ENCODE measurements at regions not wholly inside any gene's neighbourhood (a gene's known extent, or its start where the extent isn't known, plus 50 kb on each side); places are given as distances from the start of the nearest gene placed in this dataset.

DNA sequence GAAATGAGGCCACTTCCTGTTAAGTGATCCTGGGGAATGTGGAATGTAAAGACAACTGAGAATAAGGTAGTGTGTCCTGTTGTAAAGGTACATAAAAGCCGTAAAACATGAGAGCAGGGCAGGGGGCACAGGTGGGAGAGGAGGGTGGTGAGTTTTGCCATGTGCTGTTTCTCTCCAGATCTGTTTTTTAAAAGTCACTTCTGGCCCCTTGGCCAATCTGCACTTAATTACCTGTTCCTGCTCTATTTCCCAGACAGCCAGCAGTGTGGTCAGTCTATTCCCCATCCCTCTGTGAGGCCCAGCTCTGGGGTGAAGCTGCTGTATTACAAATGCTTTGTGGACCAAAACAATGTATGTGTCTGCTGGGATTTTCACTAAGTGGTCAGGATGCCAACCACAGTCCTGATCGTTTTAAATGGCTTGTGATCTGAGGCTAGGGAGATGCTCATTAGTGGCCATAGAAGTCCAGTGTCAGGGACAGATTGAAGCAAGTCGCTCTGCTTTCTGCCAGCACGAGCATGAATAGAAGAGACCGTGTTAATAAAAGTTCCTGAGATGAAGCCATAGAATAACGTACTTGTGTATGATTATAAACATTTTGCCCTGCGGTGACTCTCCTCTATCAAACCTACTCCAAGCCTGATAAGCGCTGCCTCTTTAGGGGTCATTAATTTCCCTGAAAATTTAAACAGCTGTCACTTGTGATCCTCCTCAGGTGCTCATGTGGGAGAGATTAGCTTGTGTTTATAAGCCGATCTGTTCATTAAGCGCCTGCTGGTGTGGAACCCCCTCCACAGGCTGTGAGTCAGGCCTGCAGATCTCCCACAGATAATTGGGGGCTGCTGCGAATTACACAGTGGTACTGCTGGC lies 111.8 kb upstream of the CENPW start:
- Histone ChIP-seq H2BK12ac (ENCODE audit: low read depth, low read length) (no peak overlapping the region), H4K91ac (replicated peaks; ENCODE audit: insufficient read length, low read length) (no peak overlapping the region), H4K5ac (ENCODE audit: insufficient read length, low read depth, low read length) (no peak overlapping the region), H3K9me3 (ENCODE audit: insufficient read depth in 2 of 2, low read depth in 1 of 2, low read length in 1 of 2) (no peaks in the 10 kb centered on the region), H2BK20ac (ENCODE audit: low read length) (no peak overlapping the region), H3K79me1 (ENCODE audit: low read depth, low read length) (no peaks in the 10 kb centered on the region), H2AFZ (ENCODE audit: low read length) (no peak overlapping the region), H3K4me3 (ENCODE audit: extremely low read depth in 1 of 4, insufficient read depth in 2 of 4, low read depth in 3 of 4, low read length in 4 of 4) (no peak overlapping the region), H3K27me3 (replicated peaks in 1 of 4; ENCODE audit: control insufficient read depth in 3 of 4, extremely low read depth in 1 of 4, insufficient read depth in 3 of 4, low read length in 3 of 4) (no peaks in the 10 kb centered on the region), H2AK5ac (ENCODE audit: low read depth, low read length) (no peak overlapping the region), H3K4ac (replicated peaks; ENCODE audit: insufficient read length, low read depth, low read length) (no peak overlapping the region), H2BK5ac (ENCODE audit: low read depth, low read length) (no peak overlapping the region), H3K56ac (replicated peaks; ENCODE audit: insufficient read length, low read depth, low read length) (no peak overlapping the region), H3K36me3 (ENCODE audit: control insufficient read depth in 2 of 4, insufficient read depth in 4 of 4, low read length in 3 of 4) (no peaks in the 10 kb centered on the region; a peak in 1 of 8 replicates), H3K79me2 (ENCODE audit: control insufficient read depth in 1 of 2, insufficient read depth in 2 of 2, low read length in 2 of 2) (no peaks in the 10 kb centered on the region), H3K23ac (ENCODE audit: insufficient read length) (no peak overlapping the region), H3K4me2 (ENCODE audit: insufficient read depth in 1 of 2, low read depth in 2 of 2, low read length in 2 of 2) (no peak overlapping the region), H3K18ac (ENCODE audit: extremely low read depth, low read length) (no peak overlapping the region), H2BK120ac (replicated peaks; ENCODE audit: low read depth, low read length) (no peak overlapping the region), H2BK15ac (ENCODE audit: low read length) (no peak overlapping the region), H3K9ac (replicated peaks in 1 of 4; ENCODE audit: extremely low read depth in 1 of 4, low read depth in 3 of 4, low read length in 3 of 4) (no peak overlapping the region), H3K27ac (ENCODE audit: low read depth, low read length) (no peak overlapping the region), H4K8ac (ENCODE audit: extremely low read depth, insufficient read depth, low read length) (no peak overlapping the region), H3K4me1 (replicated peaks in 1 of 4; ENCODE audit: control insufficient read depth in 3 of 4, insufficient read depth in 4 of 4, low read length in 3 of 4) (peaks cover 0 to 6% (median 0%) of the 10 kb centered on the region in 4 experiments; a peak in 2 of 7 replicates), H3K23me2 (ENCODE audit: low read depth, low read length) (no peaks in the 10 kb centered on the region), H3K14ac (ENCODE audit: insufficient read length) (no peak overlapping the region), H4K20me1 (replicated peaks in 1 of 2; ENCODE audit: control insufficient read depth in 1 of 2, insufficient read depth in 2 of 2, low read length in 2 of 2) (no peaks in the 10 kb centered on the region)
- ChIA-PET CTCF (ENCODE audit: partially characterized antibody) (interaction anchor here (1.0 kb wide), 1 partner anchor 108 kb away, joined by 3 read pairs; no protein-coding TSS in a partner anchor), POLR2A (ENCODE audit: partially characterized antibody) (no interaction called here)
- no peak for FAIRE-seq
- TF ChIP-seq RXRA (IDR thresholded peaks at IDR 0.05; ENCODE audit: insufficient read depth, low read depth, low read length) (no peak), CBX5 (IDR thresholded peaks at IDR 0.05; ENCODE audit: low read depth, low read length) (no peak)
- TF ChIP-seq, protein P1, sequence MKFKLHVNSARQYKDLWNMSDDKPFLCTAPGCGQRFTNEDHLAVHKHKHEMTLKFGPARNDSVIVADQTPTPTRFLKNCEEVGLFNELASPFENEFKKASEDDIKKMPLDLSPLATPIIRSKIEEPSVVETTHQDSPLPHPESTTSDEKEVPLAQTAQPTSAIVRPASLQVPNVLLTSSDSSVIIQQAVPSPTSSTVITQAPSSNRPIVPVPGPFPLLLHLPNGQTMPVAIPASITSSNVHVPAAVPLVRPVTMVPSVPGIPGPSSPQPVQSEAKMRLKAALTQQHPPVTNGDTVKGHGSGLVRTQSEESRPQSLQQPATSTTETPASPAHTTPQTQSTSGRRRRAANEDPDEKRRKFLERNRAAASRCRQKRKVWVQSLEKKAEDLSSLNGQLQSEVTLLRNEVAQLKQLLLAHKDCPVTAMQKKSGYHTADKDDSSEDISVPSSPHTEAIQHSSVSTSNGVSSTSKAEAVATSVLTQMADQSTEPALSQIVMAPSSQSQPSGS (IDR thresholded peaks at IDR 0.05; ENCODE audit: low read length), result no peak
- WGBS, 2 experiments (ENCODE audit: extremely low coverage in 1 of 2, insufficient coverage in 1 of 2, insufficient read length in 1 of 2, insufficient replicate concordance in 2 of 2, low coverage in 1 of 2, low lambda C conversion rate in 2 of 2, missing lambda C conversion rate in 1 of 2), result 87% methylated on average over 11 of the region's 11 CpGs; no CpG with 5 or more reads in 1 of the 2 experiments
- DNase-seq (ENCODE audit: low read depth in 1 of 2, low spot score in 2 of 2), result no peak

All from H1 (cell line).